SK-N-MC (cell line): ENCODE measurements at regions not wholly inside any gene's neighbourhood (a gene's known extent, or its start where the extent isn't known, plus 50 kb on each side); places are given as distances from the start of the nearest gene placed in this dataset.

Source experiments
- DNase-seq: peaks from one replicate; pipeline ENCODE4 v3.0.0-alpha.2; 2011; ENCODE audit warnings: low read depth, low spot score
- H3K27ac ChIP-seq: fragments of 200-600 bp; sonication (generic); 2 replicates; pipeline ENCODE4 v1.5.1; 2016; ENCODE audit warnings: mixed run types
- H3K36me3 ChIP-seq: fragments of 200-600 bp; sonication (generic); 2 replicates; pipeline ENCODE4 v1.6.1; 2017; ENCODE audit warnings: antibody characterized with exemption, low read length, mixed read lengths; ENCODE audit not compliant: insufficient read depth
- H3K4me3 ChIP-seq: fragments of 200-600 bp; sonication (generic); 2 replicates; pipeline ENCODE4 v1.5.1; 2016
- H3K9ac ChIP-seq: fragments of 200-600 bp; sonication (generic); 2 replicates; pipeline ENCODE4 v1.8.0; 2017; ENCODE audit warnings: mixed run types, mixed read lengths; ENCODE audit not compliant: insufficient read length
- H3K9me3 ChIP-seq: fragments of 200-600 bp; sonication (generic); 2 replicates; pipeline ENCODE4 v1.6.1; 2017; ENCODE audit warnings: low read depth, mild to moderate bottlenecking, antibody characterized with exemption, low read length, moderate library complexity, mixed read lengths
- EZH2 ChIP-seq: fragments of 200-600 bp; sonication (generic); IDR thresholded peaks from one replicate; pipeline ENCODE4 v1.6.1; 2017; ENCODE audit warnings: antibody characterized with exemption
- FOXP2 ChIP-seq: optimal IDR thresholded peaks from 2 replicates; pipeline ENCODE3; 2011; ENCODE audit warnings: mild to moderate bottlenecking, moderate library complexity; ENCODE audit not compliant: insufficient read depth; ENCODE audit errors: extremely low read length, control extremely low read depth
- POLR2AphosphoS5 ChIP-seq: IDR thresholded peaks from 2 replicates; pipeline ENCODE4 v1.6.1; 2012; ENCODE audit warnings: mild to moderate bottlenecking, low read depth, low read length, borderline replicate concordance

GRCh38 chr5:159765760-159766517 is 150.3 kb upstream of the ADRA1B start:
- no peak overlapping the region for H3K9ac ChIP-seq
- TF ChIP-seq EZH2 (no peak), FOXP2 (no peak), POLR2AphosphoS5 (no peak)
- DNase-seq, result no peak
- no peaks in the 10 kb centered on the region for H3K9me3 ChIP-seq
- H3K27ac ChIP-seq, result no peak overlapping the region
- H3K36me3 ChIP-seq, result no peaks in the 10 kb centered on the region
- H3K4me3 ChIP-seq, result no peak overlapping the region

DNA sequence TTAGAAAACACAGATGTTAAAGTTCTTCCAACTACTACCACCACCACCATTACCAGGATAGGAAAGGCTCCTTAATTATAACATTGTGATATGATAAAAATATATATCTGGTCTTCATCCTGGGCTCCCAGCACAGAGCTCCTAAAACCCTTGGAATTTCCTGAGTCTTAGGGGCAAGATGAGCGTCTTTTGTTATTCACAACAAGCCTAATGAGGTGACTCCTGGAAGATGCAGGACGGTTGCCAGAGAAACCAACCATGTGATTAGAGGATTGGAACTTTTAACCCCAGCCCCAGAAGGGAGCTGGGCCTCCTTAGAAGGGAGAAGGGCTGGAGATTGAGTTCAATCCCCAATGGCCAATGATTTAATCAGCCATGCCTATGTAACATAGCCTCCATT is 148.0 kb upstream of the ADRA1B start:
- no peak overlapping the region for H3K27ac ChIP-seq
- no peaks in the 10 kb centered on the region for H3K9me3 ChIP-seq
- DNase-seq, result no peak
- no peak overlapping the region for H3K9ac ChIP-seq
- H3K4me3 ChIP-seq, result no peak overlapping the region
- H3K36me3 ChIP-seq, result no peaks in the 10 kb centered on the region
- TF ChIP-seq POLR2AphosphoS5, result no peak
- no peak for TF ChIP-seq FOXP2
- TF ChIP-seq EZH2, result no peak

- Histone ChIP-seq H3K4me3 (no peak overlapping the region), H3K27ac (no peak overlapping the region), H3K9ac (no peak overlapping the region), H3K9me3 (no peaks in the 10 kb centered on the region), H3K36me3 (no peaks in the 10 kb centered on the region)
- DNase-seq, result no peak
- TF ChIP-seq POLR2AphosphoS5 (no peak), EZH2 (no peak), FOXP2 (no peak)
Observed at GRCh38 chr5:159772698-159773061, 143.6 kb upstream of the ADRA1B start.

GRCh38 chr5:159773062-159773924 is 143.0 kb upstream of the ADRA1B start:
- Histone ChIP-seq H3K27ac (no peak overlapping the region), H3K36me3 (no peaks in the 10 kb centered on the region), H3K4me3 (no peak overlapping the region), H3K9ac (no peak overlapping the region), H3K9me3 (no peaks in the 10 kb centered on the region)
- TF ChIP-seq EZH2 (peak; percentile 90), POLR2AphosphoS5 (no peak), FOXP2 (no peak)
- no peak for DNase-seq

DNA sequence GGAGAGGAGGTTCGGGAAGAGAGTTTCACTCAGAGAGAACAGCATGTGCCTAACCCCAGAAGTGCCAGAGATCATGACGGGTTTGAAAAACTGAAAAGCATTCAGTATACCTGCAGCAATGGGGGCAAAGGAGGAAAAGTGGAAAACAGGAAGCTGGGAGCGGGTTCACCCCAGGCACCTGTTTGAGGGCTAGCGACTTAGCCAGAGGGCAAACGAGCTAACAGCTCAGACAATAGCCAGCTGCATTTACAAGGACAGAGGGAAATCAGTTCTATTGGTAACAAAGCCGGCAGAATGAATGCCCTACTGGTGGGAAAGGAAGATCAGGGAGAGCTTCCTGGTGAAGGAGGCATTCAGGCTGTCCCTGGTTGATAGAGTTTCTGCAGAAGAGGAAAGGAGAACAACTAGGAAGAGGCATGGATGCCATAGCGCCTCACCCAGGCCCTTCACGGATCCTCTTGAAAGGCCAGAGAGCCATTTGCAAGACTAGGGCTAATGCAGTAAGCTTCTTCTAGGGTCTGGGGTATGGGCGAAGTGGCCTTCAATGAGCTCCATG is 141.7 kb upstream of the ADRA1B start:
- Histone ChIP-seq H3K27ac (no peak overlapping the region), H3K9me3 (no peaks in the 10 kb centered on the region), H3K36me3 (no peaks in the 10 kb centered on the region), H3K4me3 (no peak overlapping the region), H3K9ac (no peak overlapping the region)
- DNase-seq, result no peak
- TF ChIP-seq EZH2, result no peak

DNA sequence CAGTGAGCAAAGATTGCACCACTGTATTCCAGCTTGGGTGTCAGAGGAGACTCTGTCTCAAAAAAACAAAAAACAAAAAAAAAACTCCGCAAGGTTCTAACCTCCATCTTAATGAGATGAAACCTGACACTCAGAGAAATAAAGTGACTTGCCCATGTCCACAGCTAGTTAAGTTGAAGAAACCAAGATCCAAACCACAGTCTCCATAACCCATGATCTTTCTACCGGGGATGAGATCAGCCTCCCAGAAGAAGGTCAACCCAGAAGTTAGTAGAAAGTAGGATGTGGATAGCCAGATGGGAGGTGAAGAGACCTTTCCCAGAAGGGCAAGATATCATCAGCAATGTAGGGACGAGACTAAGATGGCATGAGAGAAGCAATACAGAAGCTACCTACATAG is 140.4 kb upstream of the ADRA1B start:
- no peak for TF ChIP-seq EZH2
- no peak for TF ChIP-seq FOXP2
- no peak for TF ChIP-seq POLR2AphosphoS5
- Histone ChIP-seq H3K9me3 (no peaks in the 10 kb centered on the region), H3K36me3 (no peaks in the 10 kb centered on the region), H3K27ac (no peak overlapping the region), H3K9ac (no peak overlapping the region), H3K4me3 (no peak overlapping the region)
- no peak for DNase-seq

- Histone ChIP-seq H3K36me3 (no peaks in the 10 kb centered on the region), H3K9ac (no peak overlapping the region), H3K4me3 (no peak overlapping the region), H3K27ac (no peak overlapping the region), H3K9me3 (no peaks in the 10 kb centered on the region)
- DNase-seq, result no peak
- no peak for TF ChIP-seq POLR2AphosphoS5
- TF ChIP-seq FOXP2, result no peak
- no peak for TF ChIP-seq EZH2
Observed at GRCh38 chr5:159777049-159777660, 139.1 kb upstream of the ADRA1B start.

GRCh38 chr5:159779481-159779880 is 136.8 kb upstream of the ADRA1B start:
- no peak overlapping the region for H3K9ac ChIP-seq
- no peaks in the 10 kb centered on the region for H3K36me3 ChIP-seq
- DNase-seq, result no peak
- no peak overlapping the region for H3K27ac ChIP-seq
- no peak for TF ChIP-seq FOXP2
- TF ChIP-seq EZH2, result no peak
- no peak for TF ChIP-seq POLR2AphosphoS5
- H3K9me3 ChIP-seq, result no peaks in the 10 kb centered on the region
- H3K4me3 ChIP-seq, result no peak overlapping the region
